ENCODE measurements at regions not wholly inside any gene's neighbourhood (a gene's known extent, or its start where the extent isn't known, plus 50 kb on each side); places are given as distances from the start of the nearest gene placed in this dataset.

- no peak for TF ChIP-seq POLR2AphosphoS5 (IDR thresholded peaks at IDR 0.05; ENCODE audit: low read depth, low read length)
- TF ChIP-seq, protein P1, sequence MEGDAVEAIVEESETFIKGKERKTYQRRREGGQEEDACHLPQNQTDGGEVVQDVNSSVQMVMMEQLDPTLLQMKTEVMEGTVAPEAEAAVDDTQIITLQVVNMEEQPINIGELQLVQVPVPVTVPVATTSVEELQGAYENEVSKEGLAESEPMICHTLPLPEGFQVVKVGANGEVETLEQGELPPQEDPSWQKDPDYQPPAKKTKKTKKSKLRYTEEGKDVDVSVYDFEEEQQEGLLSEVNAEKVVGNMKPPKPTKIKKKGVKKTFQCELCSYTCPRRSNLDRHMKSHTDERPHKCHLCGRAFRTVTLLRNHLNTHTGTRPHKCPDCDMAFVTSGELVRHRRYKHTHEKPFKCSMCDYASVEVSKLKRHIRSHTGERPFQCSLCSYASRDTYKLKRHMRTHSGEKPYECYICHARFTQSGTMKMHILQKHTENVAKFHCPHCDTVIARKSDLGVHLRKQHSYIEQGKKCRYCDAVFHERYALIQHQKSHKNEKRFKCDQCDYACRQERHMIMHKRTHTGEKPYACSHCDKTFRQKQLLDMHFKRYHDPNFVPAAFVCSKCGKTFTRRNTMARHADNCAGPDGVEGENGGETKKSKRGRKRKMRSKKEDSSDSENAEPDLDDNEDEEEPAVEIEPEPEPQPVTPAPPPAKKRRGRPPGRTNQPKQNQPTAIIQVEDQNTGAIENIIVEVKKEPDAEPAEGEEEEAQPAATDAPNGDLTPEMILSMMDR (IDR thresholded peaks at IDR 0.05): no peak
Measured at GRCh38 chr13:18944501-18945068, 237.0 kb downstream of the TUBA3C start.
